T follicular helper cell (primary cell): ENCODE measurements at regions not wholly inside any gene's neighbourhood (a gene's known extent, or its start where the extent isn't known, plus 50 kb on each side); places are given as distances from the start of the nearest gene placed in this dataset.

ENCODE experiments used
- DNase-seq: peaks from one replicate; pipeline ENCODE4 v3.0.0-alpha.2; 2020; ENCODE audit warnings: low read depth

DNA sequence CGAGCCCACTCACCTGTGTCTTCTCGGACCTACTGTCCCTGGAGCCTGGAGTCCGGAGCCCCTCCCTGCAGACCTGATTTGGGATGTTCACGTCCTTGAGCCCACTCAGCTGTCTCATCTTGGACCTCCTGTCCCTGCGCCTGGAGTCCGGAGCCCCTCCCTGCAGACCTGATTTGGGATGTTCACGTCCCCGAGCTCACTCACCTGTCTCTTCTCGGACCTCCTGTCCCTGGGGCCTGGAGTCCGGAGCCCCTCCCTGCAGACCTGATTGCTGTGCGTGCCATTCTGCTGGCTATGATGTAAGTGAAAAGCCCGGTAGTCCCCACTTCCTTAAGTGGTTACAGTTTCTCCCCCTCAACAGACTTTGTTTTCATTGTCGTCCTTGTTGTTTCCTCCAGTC, 867.1 kb downstream of the BRD1 start:
- no peak for DNase-seq

DNA sequence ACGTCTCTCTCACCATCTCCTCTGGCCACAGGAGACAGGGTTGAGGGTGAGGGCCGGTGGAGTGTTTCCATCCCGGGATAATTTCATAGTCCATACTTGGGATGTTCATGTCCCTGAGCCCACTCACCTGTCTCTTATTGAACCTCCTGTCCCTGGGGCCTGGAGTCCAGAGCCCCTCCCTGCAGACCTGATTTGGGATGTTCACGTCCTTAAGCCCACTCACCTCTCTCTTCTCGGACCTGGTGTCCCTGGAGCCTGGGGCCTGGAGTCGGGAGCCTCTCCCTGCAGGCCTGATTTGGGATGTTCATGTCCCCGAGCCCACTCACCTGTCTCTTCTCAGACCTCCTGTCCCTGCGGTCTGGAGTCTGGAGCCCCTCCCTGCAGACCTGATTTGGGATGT, 868.2 kb downstream of the BRD1 start:
- DNase-seq = no peak

DNA sequence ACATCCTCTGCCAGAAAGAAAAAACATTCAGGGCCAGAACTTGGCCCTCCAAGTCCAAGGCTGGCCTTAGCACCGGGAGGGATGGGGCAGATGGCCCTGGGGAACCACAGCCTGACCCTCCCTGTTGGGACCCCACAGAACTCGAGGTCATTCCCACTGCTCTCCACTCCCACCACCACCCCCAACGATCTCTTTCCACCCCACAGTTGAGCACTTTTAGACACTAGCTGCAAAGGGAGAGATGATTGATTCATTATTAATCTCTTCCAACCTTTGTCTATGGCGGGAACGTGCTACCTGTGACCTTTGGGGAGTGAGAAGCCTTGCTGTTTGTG, 869.7 kb downstream of the BRD1 start:
- DNase-seq = no peak

DNA sequence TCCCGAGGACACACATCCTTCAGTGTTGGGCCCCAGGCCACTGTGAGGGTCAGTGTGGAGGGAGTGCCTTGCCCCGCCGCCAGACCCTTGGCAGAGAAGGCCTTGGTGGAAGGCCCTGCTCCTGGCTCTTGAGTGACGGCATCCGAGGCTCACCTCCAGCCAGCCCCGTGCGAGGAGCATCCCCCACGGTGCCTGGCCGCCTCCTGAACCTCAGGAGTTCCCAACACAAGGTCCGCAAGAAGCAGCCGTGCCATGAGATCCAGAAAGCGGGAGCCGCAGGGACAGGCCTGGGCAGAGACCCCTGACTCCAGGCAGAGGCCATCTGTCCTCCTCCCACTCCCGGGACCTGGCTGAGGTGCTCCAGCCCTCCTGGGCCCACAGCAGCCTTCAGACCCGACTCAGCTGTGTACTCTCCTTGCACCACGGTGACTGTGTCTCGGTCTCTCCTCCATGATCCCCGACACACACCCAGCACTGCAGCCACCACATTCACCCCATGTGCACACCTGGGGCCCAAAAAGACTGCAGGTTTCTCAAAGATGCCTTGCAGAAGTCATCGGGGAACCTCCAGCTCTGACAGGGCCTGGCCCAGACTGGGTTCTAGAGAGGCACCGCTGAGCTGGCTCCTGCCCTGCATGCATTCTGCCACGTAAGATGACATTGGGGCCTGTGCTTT, 870.2 kb downstream of the BRD1 start:
- no peak for DNase-seq

DNA sequence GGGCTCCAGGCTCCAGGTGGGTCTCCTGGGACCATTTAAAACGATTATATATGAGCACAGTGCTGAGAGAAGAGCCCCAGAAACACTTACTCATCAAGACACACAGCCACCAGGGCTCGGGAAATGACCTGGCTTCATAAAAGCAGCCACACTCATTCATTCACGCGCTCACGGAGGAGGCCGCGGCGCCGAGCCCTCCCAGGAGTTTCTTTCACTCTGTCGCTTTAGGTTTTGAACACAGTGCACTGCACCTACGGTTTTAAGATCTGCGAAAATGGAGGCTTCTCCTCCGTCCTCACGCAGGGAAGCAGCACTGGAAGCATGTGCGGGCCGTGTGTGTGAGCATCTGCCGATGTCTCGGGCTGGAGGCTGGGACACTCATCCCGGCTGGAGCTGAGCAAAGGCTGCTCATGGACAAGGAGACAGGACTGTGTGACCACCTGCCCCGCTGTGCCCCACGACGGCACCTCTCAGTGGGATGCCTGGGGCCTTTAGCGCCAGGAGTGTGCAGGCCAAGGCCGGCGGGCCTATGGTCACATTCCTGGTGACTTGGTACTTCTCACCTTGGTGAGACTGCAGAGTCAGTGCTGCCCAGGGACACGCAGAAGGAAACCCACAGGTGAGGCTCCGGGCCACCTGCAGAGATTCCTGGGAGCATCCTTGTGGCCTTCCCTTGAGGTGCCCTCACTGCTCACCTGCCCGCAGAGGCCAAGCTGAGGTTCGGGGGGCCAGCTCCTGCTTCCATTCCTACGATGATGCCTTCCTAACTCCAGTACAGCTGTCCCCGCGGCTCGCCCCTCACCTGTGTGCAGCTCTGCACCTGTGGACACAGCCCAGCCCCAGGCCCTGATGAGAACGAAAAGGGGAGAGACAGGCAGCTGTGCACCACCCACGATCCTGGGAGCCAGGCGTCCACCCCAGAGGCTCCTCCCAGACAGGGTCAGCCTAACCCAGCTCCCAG, 872.0 kb downstream of the BRD1 start:
- no peak for DNase-seq

DNA sequence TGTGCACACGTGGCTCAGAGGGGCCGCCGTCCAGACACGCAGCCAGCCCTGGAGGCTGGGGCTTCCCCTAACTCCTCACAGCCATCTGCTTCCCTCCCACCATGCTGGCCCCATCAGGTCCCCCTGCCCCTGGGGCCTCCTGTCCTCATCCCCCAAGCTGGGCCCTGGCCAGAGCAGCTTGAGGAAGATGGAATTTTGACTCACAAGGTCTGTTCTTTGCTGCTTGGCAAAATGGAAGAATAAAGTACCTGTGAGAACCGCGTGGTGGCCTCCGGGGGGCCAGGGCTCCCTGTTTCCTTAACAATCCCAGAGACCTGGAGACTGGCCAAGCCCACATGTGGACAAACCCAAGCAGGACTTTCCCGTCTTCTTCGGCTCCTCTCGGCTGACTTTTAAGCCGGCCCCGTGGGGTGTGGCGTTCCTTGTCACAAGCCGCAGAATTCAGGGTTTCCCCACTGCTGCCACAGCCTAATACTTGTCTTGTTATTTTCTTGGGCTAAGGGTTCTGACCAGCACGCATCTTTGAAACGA, 872.8 kb downstream of the BRD1 start:
- no peak for DNase-seq

DNA sequence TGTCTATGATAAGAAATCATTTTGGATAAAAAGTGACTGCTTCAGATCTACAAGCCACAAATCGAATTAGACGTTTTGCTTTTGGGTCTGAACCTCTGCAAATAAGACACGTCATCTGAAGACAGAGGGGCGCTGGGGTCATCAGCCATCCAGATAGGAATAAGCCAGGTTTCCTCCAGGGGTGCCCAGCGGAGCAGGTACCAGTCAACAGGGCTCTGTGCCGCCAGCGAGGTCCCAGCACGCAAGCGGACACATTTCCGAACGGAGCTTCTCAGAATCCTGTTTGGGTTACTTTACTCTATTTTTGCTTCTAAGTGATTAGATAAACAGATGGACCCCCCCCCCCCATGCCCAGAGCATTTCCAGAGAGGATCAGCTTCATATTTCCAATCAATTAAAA, 873.8 kb downstream of the BRD1 start:
- DNase-seq = no peak

DNA sequence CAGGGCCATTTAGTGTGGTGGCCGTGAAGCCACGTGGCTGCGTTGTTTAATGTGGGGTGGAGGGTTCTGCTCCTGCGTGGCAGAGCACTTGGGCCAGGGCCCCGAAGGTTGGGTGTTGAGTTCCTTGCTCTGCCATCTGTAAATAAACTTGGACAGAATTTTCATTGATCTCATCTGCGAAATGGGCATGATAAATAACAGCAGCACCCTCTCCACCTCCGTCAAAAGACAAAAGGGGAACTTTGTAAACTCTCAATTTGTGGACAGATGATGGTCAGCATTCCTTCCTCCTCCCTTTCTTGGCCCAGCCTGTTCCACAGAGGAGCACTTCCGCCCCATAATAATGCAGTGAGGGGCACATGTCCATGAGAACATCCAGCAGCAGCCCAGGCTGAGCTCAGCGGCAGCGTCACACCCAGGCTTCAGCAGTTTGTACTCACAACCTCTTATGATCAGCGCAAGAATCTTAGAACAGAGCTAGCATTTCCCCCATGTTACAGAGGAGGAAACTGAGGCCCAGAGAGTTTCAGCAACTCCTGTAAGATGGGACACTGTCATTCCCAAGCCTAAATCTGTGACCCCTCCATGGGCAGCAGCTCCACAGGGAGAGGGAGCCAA, 874.5 kb downstream of the BRD1 start:
- DNase-seq = no peak

DNA sequence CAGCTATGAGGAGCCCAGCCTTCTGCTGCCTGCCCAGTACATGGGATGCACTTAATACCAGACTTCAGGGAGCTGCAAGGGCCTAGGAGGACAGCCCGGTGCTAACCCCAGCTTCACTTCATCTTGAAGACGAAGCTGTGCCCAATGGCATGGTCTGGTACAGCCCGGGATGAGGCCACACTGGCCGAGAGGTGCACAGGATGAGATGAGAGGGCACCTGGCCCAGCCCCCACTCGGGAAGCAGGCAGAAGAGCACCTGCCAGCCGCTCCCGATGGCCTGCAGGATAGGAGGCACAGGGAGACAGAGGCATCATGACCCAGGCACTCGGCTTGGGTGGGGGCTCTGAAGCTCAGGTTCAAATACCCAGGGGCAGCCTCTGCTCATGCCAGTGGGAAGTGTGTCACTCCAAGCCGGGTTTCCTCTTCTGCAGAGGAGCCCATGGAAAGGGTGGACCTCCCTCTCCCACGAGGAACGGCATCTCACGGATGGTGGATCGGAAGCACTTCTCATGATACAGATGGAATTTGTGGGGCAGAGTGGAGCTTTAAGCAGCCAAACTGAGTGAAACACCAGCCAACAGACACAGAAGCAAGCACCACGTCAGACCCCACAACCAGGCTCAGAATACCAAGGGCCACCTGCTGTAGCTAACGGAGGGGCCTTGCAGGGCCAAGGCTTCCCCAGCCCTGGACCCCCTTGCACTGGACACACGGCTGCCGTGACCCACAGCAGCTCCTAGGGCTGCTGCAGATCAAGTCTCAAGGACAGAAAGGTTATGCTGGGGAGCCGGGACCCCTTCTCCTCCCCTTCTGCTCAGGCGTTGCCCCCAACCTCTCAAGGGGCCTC, 875.2 kb downstream of the BRD1 start:
- no peak for DNase-seq

DNA sequence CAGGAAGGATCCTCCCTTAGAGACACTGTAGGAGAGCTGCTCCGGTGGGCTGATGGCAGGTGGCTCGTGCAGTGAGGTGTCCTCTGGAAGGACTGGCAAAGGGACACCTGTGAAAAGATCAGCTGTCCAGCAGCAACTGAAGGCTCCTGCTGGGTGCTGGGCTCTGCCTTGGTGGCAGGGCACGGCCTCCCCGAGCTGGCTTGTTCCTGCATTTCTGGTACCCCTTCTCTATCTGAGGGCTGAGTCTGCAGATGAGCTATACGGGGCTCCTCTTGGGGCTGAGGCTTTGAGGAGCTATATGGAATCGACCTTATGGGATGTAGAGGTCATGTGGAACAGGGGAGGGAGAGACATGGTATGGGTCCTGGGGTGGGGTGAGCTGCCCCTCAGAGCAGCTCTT, 875.8 kb downstream of the BRD1 start:
- DNase-seq = no peak

DNA sequence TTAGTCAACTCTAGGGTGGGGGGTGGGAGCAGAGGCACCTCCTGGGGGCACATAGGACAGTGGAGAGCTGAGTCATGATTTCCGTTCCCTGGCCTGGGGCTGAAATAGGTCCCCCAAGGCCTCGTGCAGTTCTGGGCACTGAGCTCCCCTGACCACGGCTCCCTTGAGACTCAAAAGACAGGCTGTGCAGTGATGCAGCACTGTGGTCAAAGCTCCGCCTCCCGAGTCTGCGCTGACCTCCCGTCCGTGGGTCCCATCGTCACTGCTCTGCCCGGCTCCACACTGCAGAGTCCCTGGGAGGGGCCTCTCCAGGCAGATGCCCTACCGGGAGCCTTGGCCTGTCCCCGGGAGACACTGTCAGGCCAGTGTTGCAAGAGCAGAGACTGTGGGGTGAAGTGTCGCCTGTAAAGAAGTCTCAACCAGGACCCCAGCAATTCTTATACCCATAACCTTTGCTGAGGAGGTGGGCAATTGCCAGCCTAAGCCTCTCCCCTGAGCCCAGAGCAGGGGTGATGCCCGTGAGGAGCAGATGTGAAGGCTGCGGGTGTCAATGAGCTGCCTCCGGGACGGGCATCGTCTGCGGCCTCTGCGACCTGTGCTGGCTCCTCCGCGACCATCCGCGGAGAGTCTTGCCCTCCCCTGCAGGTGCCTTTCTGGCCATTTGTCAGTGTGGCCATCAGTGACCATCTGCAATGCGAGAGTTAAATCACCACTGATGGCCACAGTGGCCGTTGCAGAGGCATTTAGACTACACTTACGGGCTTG, 877.3 kb downstream of the BRD1 start:
- no peak for DNase-seq

DNA sequence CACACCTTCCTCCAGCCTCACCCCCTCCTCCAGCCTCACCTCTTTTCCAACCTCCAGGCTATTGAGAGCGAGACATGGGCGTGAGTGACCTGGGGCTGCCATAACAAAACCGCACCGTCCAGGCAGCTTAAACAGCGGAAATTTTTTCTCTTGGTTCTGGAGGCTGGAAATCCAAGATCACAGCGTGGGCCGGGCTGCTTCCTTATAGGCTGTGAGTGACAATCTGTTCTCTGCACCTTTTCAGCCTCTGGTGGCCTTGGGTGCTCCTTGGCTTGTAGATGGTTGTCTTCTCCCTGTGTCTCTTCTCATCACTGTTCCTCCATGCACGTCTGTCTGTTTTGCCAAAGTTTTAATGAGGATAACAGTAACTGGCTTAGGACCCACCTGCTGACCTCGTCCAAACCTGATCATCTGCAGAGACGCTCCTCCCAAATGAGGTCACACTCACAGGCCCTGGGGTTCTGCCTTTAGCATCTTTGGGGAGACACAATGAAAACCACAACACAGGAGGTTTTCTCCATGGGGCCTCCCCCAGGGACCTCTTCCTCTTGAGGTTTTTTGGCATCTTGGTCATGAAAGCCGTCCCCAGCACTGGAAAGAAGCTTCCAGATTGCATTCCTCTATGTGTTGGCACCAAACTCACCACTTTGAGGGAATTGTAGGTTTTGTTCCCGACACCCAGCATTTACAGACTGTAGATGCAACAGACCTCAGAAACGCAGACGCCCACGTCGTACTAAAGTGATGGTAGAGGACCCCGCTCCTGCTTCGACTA, 878.1 kb downstream of the BRD1 start:
- DNase-seq = no peak

DNA sequence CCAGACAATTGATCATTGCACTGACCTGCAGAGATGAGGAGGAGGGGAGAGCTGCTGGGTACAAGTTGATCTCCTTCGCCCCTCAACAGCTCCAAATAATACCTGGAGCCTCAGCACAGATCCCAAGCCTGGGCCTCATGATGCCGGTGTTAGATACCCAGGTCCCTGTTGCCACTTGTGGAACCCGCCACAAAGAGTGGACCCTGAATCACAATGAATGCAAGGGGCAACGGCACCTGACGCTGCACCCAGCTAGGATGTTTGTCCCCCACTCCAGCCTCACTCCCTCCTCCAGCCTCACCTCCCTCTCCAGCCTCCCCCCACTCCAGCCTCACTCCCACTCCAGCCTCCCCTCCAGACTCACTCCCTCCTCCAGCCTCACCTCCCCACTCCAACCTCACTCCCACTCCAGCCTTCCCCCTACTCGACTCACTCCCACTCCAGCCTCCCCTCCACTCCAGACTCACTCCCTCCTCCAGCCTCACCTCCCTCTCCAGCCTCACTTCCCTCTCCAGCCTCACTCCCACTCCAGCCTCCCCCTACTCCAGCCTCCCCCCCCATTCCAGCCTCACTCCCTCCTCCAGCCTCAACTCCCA, 879.0 kb downstream of the BRD1 start:
- no peak for DNase-seq

DNA sequence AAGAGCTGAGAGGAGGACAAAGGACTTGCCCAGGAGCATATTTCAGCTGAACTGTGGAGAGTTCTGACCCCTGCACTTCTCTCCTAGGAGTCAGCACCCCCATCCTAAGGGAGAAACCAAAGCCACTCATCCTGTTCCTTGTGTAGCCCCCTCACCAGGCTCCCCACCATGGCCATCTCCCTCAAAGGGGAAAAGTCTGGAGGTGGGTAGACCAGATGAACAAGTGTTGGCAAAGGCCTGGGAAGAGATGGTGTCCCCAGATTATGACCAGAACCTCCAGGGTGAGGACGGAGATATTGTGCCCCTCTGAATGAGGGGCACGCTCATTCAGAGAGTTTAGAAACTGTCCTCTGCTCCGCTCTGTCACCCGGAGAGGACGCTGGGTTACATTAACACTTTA, 880.0 kb downstream of the BRD1 start:
- DNase-seq = no peak

DNA sequence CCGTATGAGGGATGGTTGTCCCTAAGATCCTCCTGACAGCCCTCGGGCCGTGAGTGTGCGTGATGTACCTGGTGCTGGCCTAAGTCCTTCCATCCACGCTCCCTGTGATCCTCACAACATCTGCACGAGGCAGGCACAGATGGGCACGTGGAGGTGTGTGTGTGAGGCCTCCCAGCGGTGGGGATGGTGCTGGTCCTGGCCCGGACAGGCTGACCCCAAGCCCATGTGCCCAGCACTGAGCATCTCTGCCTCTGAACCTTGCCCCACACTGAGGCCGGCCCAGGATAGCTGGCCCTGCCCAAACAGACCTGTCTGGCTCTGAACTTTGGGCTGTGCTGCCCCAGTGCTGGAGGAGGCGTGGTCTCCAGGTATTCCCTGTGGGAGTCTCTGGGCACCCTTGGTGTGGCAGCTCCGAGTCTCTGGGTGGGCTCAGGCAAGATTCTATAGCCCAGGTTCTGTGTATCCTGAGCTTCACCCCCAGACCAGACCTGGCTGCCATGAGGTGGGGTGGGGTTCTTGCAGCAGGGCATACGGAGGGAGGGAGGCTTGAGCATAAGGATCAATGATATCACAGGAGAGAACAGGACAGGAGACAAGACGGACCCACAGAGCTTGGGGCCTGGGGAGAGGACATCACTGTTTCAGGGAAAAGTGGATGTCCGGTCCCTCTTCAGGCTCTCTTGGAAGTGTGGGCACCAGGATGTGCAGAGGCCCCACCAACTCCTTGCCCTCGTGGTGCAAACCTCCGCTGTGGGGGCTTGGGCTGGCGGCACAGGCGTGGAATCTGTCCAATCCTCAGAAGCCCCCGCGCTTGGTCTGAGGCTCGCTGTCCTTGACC, 881.8 kb downstream of the BRD1 start:
- DNase-seq = no peak

DNA sequence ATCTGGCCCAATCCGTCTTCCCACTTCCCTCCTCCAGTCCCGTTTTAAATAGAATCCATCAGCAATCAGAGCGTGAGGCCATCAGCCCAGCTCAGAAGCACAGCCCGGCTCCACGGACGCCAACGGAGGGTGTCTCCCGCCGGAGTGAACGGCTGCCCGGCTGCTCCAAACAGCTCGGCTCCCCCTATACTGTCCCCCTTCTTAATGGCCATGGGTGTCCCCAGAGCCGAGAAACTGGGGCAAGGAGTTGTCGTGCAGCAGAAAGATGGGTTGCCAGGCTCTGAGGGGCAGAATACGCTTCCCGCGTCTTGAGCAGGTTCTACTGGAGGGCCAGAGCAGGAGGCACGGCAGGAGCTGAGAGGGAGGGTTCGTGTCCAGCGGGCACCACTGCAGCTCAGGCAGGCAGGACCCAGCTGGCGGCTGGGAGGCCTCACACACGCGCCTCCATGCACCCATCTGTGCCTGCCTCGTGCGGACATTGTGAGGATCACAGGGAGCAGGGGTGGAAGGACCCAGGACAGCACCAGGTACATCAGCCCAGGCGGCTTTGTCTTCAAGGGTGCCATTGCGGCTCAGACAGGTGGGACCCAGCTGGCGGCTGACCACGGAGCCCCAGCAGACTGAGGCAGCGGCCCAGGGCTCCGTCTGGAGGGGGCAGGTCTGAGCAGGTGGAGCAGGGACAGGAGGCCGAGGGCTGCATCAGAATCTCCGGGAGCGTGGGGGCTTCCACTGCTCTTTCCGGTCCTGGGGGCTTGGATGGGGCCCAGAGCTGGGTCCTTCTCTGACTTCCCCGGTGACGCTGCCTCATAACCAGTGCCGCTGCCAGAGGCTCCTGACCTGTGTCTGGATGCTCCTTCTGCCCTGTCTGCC, 882.7 kb downstream of the BRD1 start:
- DNase-seq = no peak

DNA sequence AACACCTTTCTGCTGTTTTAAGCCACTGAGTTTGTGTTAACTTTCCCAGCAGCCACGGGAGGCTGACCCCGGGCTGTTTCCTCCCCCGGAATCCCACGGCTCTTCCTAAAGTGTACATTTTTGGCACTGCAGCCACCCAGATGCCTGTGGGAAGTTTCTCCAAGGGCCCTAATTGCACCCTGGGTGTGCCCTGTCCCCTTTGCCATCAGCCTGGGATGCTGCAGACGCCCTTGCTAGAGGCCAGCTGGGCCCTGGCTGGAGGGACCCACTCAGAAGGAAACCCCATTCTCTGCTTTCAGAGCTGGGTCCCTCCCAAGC, 883.3 kb downstream of the BRD1 start:
- DNase-seq = no peak
